ENCODE measurements at regions not wholly inside any gene's neighbourhood (a gene's known extent, or its start where the extent isn't known, plus 50 kb on each side); places are given as distances from the start of the nearest gene placed in this dataset.
"Not testable (repeated sequence)": the region's sequence is repeated elsewhere in the genome, so short reads cannot be mapped to it uniquely, and the experiment has no call there.

DNA sequence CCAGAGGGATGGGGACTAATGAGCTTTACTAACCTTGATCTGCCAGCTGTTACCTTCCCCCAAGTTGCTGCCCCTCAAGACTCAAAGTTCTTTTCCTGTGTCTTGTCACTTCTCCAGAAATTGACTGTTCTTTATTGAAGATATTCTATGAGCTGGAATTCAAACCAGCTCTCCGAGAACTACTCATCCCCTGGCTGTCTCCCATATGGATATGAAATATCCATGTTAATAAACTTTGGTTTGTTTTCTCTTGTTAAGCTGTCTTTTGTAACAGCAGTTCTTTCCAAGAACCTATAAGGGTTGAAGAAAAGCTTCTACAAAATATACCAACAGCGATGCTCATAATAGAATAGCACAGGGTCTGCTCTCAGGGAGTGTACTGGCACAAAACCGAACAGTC is 77.0 kb downstream of the CAMK2N1 start:
- CTCF ChIA-PET: interaction anchor here (0.7 to 0.9 kb wide), 2 partner anchors 25 to 32 kb away, joined by 3 to 4 read pairs; no protein-coding TSS in a partner anchor
- Histone ChIP-seq H3K27me3 (ENCODE audit: control insufficient read depth in 2 of 2, insufficient read depth in 2 of 2, low read length in 2 of 2) (no peaks in the 10 kb centered on the region), H2AFZ (ENCODE audit: low read depth, low read length) (no peak overlapping the region), H3K36me3 (ENCODE audit: control insufficient read depth in 2 of 2, extremely low read depth in 1 of 2, insufficient read depth in 2 of 2, low read length in 2 of 2) (no peaks in the 10 kb centered on the region), H3K9me1 (replicated peaks; ENCODE audit: control insufficient read depth, extremely low read depth, insufficient read depth, low read length) (no peaks in the 10 kb centered on the region), H3K79me2 (ENCODE audit: control insufficient read depth, insufficient read depth, low read length) (no peaks in the 10 kb centered on the region), H4K20me1 (replicated peaks; ENCODE audit: control insufficient read depth, extremely low read depth, insufficient read depth, low read length) (no peaks in the 10 kb centered on the region), H3K27ac (ENCODE audit: insufficient read depth, low read depth, low read length) (no peak overlapping the region), H3K4me2 (ENCODE audit: insufficient read depth, low read length) (no peak overlapping the region), H3K9ac (replicated peaks; ENCODE audit: extremely low read depth, insufficient read depth, low read length) (no peak overlapping the region), H3K4me3 (replicated peaks in 1 of 3; ENCODE audit: insufficient read depth in 1 of 3, low read depth in 1 of 3, low read length in 3 of 3) (no peak overlapping the region), H3K4me1 (ENCODE audit: control insufficient read depth, extremely low read depth, insufficient read depth, low read length) (peaks cover 6% of the 10 kb centered on the region), H3K9me3 (replicated peaks; ENCODE audit: control insufficient read depth, insufficient read depth, low read length) (no peaks in the 10 kb centered on the region)
- intact Hi-C loops (cut with micrococcal nuclease) (no loop called here), dilution Hi-C loops (cut with MboI; ENCODE audit: extremely low pct_ligation_motif_present, low sequenced_read_pairs) (no loop called here)
- DNase-seq (ENCODE audit: low read depth, low spot score): no peak
- TF ChIP-seq POLR2AphosphoS5 (IDR thresholded peaks at IDR 0.05; ENCODE audit: insufficient read depth, low read depth, low read length) (no peak), GATA2 (IDR thresholded peaks at IDR 0.05; ENCODE audit: insufficient read depth, insufficient read length, low read depth, low read length) (no peak), JUN (IDR thresholded peaks at IDR 0.05; ENCODE audit: borderline replicate concordance, insufficient read depth, insufficient read length, low read depth) (no peak), POLR2A (IDR thresholded peaks at IDR 0.05; ENCODE audit: low read depth, low read length) (no peak), EZH2 (IDR thresholded peaks at IDR 0.05; ENCODE audit: borderline replicate concordance, low read depth, low read length, severe bottlenecking) (no peak), FOS (IDR thresholded peaks at IDR 0.05; ENCODE audit: borderline replicate concordance, insufficient read depth, low read length) (no peak), MYC (IDR thresholded peaks at IDR 0.05; ENCODE audit: low read depth, low read length) (no peak)
- TF ChIP-seq, protein P1, sequence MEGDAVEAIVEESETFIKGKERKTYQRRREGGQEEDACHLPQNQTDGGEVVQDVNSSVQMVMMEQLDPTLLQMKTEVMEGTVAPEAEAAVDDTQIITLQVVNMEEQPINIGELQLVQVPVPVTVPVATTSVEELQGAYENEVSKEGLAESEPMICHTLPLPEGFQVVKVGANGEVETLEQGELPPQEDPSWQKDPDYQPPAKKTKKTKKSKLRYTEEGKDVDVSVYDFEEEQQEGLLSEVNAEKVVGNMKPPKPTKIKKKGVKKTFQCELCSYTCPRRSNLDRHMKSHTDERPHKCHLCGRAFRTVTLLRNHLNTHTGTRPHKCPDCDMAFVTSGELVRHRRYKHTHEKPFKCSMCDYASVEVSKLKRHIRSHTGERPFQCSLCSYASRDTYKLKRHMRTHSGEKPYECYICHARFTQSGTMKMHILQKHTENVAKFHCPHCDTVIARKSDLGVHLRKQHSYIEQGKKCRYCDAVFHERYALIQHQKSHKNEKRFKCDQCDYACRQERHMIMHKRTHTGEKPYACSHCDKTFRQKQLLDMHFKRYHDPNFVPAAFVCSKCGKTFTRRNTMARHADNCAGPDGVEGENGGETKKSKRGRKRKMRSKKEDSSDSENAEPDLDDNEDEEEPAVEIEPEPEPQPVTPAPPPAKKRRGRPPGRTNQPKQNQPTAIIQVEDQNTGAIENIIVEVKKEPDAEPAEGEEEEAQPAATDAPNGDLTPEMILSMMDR (IDR thresholded peaks at IDR 0.05; ENCODE audit: extremely low read depth in 1 of 2, insufficient read depth in 1 of 2, low read depth in 1 of 2, low read length in 2 of 2): no peak
- TF ChIP-seq, protein P2, sequence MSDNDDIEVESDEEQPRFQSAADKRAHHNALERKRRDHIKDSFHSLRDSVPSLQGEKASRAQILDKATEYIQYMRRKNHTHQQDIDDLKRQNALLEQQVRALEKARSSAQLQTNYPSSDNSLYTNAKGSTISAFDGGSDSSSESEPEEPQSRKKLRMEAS (IDR thresholded peaks at IDR 0.05; ENCODE audit: insufficient read depth, insufficient read length): no peak
- POLR2A ChIA-PET: no interaction called here
- no TSS peak for BruUV-seq (replicated peaks)
- FAIRE-seq: no peak

DNA sequence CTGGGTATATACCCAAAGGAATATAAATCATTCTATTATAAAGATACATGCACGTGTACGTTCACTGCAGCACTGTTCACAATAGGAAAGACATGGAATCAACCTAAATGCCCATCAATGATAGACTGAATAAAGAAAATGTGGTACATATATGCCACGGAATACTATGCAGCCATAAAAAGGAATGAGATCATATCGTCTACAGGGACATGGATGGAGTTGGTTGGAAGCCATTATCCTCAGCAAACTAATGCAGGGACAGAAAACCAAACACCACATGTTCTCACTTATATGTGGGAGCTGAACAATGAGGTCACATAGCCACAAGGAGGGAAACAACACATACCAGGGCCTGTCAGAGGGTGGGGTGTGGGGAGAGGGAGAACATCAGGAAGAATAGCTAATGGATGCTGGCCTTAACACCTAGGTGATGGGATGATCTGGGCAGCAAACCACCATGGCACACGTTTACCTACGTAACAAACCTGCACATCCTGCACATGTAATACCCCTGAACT is 77.8 kb downstream of the CAMK2N1 start:
- H3K27ac ChIP-seq (ENCODE audit: insufficient read depth, low read depth, low read length); dilution Hi-C loops (cut with MboI; ENCODE audit: extremely low pct_ligation_motif_present, low sequenced_read_pairs); H2AFZ ChIP-seq (ENCODE audit: low read depth, low read length); H3K27me3 ChIP-seq (ENCODE audit: control insufficient read depth in 2 of 2, insufficient read depth in 2 of 2, low read length in 2 of 2); H3K4me3 ChIP-seq (replicated peaks in 1 of 3; ENCODE audit: insufficient read depth in 1 of 3, low read depth in 1 of 3, low read length in 3 of 3); H3K9ac ChIP-seq (replicated peaks; ENCODE audit: extremely low read depth, insufficient read depth, low read length); FAIRE-seq; H3K79me2 ChIP-seq (ENCODE audit: control insufficient read depth, insufficient read depth, low read length); H3K36me3 ChIP-seq (ENCODE audit: control insufficient read depth in 2 of 2, extremely low read depth in 1 of 2, insufficient read depth in 2 of 2, low read length in 2 of 2); intact Hi-C loops (cut with micrococcal nuclease); H4K20me1 ChIP-seq (replicated peaks; ENCODE audit: control insufficient read depth, extremely low read depth, insufficient read depth, low read length); H3K9me1 ChIP-seq (replicated peaks; ENCODE audit: control insufficient read depth, extremely low read depth, insufficient read depth, low read length); BruUV-seq (replicated peaks); H3K4me2 ChIP-seq (ENCODE audit: insufficient read depth, low read length); H3K4me1 ChIP-seq (ENCODE audit: control insufficient read depth, extremely low read depth, insufficient read depth, low read length); H3K9me3 ChIP-seq (replicated peaks; ENCODE audit: control insufficient read depth, insufficient read depth, low read length); POLR2A ChIA-PET; DNase-seq (ENCODE audit: low read depth, low spot score): not testable (repeated sequence)
- CTCF ChIA-PET: interaction anchor here (0.7 to 0.9 kb wide), 2 partner anchors 25 to 31 kb away, joined by 3 to 4 read pairs; no protein-coding TSS in a partner anchor
